A673 (cell line): ENCODE measurements at regions not wholly inside any gene's neighbourhood (a gene's known extent, or its start where the extent isn't known, plus 50 kb on each side); places are given as distances from the start of the nearest gene placed in this dataset.

Experiments
- EZH2 ChIP-seq: fragments of 200-600 bp; sonication (generic); IDR thresholded peaks from 2 replicates; pipeline ENCODE4 v1.6.1; 2017; ENCODE audit warnings: borderline replicate concordance, low read depth, mild to moderate bottlenecking, mixed read lengths, antibody characterized with exemption, low read length; ENCODE audit not compliant: poor library complexity, severe bottlenecking
- TF ChIP-seq, protein P1 (sequence below): fragments of 300-800, 200-600 bp; sonication (generic); conservative IDR thresholded peaks from 2 replicates; pipeline ENCODE4 v1.5.1; 2017; ENCODE audit warnings: low read depth, mild to moderate bottlenecking, antibody characterized with exemption, low read length, moderate library complexity, mixed read lengths

DNA sequence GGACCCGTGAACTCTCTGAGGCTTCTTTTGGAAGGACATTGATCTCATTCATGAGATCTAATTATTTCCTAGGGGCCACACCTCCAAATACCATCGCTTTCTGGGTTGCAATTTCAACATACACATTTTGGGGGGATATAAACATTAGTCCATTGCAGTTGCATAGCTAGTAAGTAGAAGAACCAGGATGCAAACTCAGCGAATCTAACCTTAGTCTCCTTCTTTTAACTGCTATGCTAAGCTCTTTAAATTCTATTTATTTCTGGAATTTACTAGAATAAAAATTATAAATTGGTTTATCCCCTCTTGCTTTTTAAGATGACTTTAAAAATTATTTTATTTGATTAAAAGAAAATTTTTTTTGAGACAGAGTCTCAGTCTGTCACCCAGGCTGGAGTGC lies 232.5 kb upstream of the EEF2KMT start:
- TF ChIP-seq, protein P1, sequence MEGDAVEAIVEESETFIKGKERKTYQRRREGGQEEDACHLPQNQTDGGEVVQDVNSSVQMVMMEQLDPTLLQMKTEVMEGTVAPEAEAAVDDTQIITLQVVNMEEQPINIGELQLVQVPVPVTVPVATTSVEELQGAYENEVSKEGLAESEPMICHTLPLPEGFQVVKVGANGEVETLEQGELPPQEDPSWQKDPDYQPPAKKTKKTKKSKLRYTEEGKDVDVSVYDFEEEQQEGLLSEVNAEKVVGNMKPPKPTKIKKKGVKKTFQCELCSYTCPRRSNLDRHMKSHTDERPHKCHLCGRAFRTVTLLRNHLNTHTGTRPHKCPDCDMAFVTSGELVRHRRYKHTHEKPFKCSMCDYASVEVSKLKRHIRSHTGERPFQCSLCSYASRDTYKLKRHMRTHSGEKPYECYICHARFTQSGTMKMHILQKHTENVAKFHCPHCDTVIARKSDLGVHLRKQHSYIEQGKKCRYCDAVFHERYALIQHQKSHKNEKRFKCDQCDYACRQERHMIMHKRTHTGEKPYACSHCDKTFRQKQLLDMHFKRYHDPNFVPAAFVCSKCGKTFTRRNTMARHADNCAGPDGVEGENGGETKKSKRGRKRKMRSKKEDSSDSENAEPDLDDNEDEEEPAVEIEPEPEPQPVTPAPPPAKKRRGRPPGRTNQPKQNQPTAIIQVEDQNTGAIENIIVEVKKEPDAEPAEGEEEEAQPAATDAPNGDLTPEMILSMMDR, result no peak
- TF ChIP-seq EZH2, result no peak
